SW480 (cell line): ENCODE measurements at regions not wholly inside any gene's neighbourhood (a gene's known extent, or its start where the extent isn't known, plus 50 kb on each side); places are given as distances from the start of the nearest gene placed in this dataset.

Experiments used
- DNase-seq: peaks from one replicate; pipeline ENCODE4 v3.0.0-alpha.2; 2016; ENCODE audit warnings: low spot score

- DNase-seq, result no peak
Measured at GRCh38 chr9:80359941-80360881, 788.4 kb downstream of the TLE4 start.

GRCh38 chr9:80359291-80359690 lies 787.5 kb downstream of the TLE4 start:
- DNase-seq, result no peak

- DNase-seq, result no peak
Measured at GRCh38 chr9:80352967-80353366, 781.2 kb downstream of the TLE4 start.

GRCh38 chr9:80351612-80352011 lies 779.8 kb downstream of the TLE4 start:
- no peak for DNase-seq

DNA sequence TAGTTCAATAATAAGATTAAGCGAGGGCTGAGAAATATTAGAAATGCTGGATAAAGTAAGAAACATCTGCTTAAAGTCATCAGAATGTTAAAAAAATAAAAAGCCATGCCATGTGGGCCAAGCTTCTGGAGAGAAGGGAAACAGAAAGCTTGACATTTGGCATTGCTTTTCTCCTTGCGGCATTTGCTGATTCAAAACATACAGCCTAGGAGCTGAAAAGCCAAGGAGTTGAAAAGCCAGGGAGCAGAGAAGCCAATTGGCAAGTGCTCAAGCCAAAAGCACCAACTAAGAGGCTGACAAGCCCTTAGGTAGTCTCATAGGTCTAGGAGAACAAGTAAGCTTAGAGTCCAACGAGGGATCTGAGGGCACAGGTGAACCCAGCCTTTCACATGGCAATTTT lies 754.3 kb downstream of the TLE4 start:
- no peak for DNase-seq

GRCh38 chr9:80320916-80321315 lies 749.2 kb downstream of the TLE4 start:
- no peak for DNase-seq

DNA sequence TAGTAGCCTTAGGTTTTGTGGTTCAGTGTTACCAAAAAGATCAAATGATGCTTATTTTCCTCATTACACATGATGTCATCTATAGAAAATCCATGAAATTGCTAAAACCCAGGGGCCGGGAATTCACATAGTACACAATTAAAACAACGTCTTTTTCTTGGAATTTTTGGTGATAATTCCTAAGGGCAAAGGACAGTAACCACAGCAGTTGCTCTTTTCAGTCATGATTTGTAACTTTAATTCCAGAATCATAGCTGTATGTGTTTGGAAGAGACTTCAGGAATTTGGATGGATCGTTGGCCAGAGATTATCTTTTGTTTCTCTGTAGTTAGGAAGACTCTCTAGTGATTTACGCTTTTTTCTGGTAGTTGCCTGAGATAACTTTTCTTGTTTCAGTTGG lies 748.7 kb downstream of the TLE4 start:
- no peak for DNase-seq

GRCh38 chr9:80305136-80305535 lies 733.4 kb downstream of the TLE4 start:
- no peak for DNase-seq

DNA sequence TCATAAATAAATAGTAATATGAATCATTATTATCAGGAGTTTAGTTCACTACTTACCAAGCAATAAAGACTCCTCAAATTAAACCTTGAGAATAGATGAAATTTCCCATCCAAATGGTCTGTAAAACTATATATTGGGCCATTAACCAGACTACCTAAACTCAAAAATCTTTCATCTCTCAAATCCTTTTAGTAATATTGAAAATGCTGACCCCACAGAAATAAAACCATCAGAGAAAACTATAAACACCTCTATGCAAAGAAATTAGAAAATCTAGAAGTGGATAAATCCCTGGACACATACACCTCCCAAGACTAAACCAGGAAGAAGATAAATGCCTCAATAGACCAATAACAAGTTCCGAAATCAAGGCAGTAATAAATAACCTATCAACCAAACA lies 723.2 kb downstream of the TLE4 start:
- DNase-seq, result no peak

DNA sequence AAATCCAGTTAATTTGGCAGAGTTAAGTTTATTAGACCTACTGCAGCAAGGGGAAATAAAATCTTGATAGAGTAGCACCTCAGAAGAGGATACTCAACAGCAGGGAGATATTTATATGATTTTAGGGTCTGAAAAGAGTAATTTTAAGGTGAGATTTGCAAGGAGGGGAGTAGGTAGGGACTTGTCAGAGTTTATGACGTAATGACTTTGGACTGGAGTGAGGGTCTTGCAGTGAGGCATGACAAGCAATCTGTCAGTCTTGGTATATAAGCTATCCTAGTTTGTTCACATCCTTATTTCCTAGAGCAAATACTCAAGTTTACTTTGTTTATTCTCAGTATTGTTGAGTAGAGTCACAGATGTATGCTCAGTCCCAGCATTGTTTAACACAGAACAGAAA lies 722.6 kb downstream of the TLE4 start:
- no peak for DNase-seq

- no peak for DNase-seq
Measured at GRCh38 chr9:80292231-80292630, 720.5 kb downstream of the TLE4 start.

DNA sequence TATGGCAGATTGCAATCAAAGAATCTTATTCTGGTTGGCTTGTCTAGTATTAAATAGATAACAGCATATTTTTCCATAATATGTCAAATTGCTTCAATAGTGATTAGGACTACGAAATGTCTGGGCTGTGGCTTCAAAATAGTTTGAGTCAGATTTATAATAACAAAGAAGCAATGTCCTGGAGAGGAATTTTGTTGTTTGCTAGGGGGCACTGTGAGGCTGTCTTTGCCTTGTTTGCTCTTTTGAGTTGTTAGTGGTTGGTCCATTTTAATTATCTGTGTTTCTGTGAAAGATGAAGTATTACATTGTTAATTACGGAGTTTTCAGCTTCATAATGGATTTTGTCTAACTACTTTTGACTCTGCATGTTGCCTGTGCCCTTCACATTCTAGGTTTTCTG lies 713.6 kb downstream of the TLE4 start:
- DNase-seq, result no peak

DNA sequence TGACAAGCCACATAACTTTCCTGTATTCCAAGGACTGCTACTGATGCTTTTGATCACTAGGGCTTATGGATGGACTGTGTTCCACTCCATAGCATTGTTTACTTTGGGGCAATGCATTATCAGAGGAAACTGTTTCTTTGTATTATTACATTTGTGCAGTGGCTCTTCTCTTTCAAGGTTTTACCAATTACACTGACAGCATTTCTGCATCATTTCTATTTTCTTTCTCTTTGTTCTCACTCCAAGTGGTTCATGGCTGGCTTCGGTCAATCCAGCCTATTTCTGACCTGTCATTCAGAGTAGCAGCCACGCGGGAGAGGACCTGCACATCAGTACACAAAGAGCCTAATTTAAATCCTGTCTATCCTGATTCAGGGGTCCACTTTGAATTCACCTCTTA lies 711.0 kb downstream of the TLE4 start:
- DNase-seq, result no peak

DNA sequence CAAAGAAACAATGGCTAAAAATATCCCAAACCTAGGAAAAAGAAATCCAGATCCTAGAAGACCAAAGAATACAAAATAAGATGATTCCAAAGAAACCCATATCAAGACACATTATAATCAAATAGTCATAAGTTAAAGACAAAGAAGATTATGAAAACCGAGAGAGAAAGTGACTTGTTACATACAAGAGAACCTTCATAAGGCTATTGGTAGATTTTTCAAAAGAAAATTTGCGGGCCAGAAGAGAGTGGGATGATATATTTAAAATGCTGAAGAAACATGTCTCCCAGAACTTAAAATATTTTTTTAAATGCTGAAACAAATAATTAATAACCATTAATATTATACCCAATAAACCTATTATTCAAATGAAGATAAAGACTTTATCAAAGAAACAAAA lies 687.3 kb downstream of the TLE4 start:
- DNase-seq, result no peak

- no peak for DNase-seq
Measured at GRCh38 chr9:80251778-80252177, 680.0 kb downstream of the TLE4 start.

- DNase-seq, result no peak
Measured at GRCh38 chr9:80242022-80242421, 670.3 kb downstream of the TLE4 start.

GRCh38 chr9:80235752-80236151 lies 664.0 kb downstream of the TLE4 start:
- DNase-seq, result no peak

DNA sequence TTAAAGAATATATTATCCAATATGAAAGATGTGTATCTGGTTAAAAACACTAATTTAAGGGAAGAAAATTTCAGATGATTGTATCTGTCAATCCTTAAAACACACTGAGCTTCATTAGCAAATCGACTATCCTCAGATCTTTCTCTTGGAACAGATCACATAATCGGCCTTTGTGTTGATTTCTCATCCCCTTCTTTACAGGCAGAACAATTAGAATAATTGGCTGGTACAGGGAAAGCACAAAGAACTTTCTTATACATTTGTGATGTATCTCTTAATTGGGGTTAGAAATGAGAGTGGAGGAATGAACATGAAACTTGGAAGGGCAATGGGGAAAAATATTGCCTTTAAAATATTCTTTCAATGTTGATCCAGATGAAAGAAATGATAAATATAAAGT lies 662.1 kb downstream of the TLE4 start:
- DNase-seq, result no peak

- DNase-seq, result no peak
Measured at GRCh38 chr9:80233102-80233843, 661.5 kb downstream of the TLE4 start.

DNA sequence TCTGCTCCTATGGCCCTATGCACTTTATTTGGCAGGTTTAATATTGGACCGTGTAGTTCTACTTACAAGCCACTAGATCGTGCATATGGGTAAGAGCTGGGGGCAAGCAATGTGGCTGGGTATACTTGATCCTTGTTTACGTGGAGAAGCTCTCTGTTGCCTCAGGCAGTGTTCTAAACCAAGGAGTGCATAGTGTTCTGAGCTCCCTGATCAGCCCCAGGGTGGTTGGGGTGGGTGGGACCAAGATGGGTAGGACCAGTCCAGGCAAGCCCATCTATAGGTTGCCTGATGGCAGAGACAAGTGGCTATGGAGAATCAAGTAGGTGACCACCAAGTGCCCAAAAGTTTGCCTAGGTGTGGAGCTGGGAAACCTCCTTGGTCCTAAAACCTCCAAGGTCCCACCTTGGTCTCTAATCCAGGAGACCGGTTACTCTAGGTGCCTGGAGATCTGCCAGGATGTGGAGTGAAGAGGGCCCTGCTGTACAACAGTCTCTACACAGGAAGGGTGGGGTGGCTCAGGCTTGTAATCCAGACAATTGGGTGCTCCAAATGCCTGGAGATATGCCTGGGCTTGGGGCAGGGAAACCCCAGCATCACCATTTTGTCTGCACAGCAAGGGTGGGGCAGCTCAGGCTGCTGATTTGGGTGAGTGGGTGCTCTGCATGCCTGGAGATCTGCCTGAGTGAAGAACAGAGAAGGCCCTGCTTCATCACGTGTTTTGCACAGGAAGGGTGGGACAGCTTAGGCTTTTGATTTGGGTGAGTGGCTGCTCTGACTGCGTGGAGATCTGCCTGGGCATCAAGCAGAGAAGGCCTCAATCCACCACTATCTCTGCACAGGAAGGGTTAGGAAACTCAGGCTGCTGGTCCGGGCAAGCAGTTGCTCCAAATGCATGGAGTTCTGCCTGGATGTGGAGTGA lies 659.8 kb downstream of the TLE4 start:
- no peak for DNase-seq

DNA sequence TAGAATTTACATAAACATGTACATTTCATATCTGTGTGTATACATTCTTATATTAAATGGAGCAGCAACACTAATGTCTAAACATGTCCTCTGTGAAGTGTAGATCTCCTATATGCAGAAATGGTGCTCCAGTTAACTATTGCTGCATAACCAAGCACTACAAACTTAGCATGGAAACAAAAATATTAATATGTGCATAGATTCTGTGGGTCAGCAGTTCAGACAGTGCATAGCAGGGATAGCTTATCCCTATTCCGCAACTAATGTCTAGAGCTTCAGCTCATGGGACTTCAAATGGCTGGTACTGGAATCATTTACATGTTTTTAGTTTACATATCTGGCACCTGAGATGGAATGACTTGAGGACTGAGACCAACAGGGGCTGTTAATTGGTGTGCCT lies 652.1 kb downstream of the TLE4 start:
- DNase-seq, result no peak

- DNase-seq, result no peak
Measured at GRCh38 chr9:80222466-80223169, 650.9 kb downstream of the TLE4 start.
